GM18520 (cell line): ENCODE measurements at regions not wholly inside any gene's neighbourhood (a gene's known extent, or its start where the extent isn't known, plus 50 kb on each side); places are given as distances from the start of the nearest gene placed in this dataset.
A peak's percentile ranks its signal among the peaks of the same experiment; 100 is the strongest.

Experiments
- ATAC-seq: cut with Tn5 transposase; IDR thresholded peaks from one replicate; pipeline ENCODE4 v1.9.1; 2021; ENCODE audit not compliant: unreplicated experiment

DNA sequence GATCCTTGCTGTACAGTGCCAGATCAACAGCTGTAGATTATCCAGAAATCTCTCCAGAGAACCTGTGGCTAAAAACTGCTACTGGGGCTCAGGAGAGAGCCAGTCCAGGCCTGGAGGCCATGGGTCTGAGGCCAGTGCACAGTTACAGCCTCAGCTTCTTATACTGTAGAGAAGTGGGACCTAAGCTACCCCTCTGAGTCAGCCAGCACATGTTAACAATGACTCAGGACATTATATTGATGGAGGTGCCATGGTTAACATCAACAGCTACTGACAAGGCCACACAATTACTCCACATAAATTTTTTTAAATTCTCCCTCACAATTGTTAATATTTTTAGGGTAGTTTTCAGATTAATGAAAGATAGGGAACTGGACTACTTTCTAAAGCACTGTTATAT lies 138.5 kb downstream of the RBM26 start:
- no peak for ATAC-seq

DNA sequence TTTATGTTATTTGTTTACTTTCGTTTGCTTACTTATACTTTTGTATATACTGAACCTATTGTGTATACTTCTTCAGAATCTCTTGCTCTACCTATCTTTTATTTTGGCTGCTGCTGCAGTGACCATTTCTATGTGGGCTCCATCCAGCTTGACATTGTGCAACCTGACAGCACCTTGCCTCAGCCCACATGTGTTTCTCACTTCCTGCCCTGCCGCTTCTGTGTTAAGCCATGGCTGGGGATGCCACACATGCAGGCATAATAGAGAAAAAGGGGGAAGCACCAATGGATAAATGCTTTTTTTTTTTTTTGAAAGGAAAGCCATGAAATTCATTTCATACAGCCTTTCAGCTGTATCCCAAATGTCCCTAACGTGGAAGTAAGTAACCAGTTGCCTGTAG lies 147.6 kb downstream of the RBM26 start:
- no peak for ATAC-seq

DNA sequence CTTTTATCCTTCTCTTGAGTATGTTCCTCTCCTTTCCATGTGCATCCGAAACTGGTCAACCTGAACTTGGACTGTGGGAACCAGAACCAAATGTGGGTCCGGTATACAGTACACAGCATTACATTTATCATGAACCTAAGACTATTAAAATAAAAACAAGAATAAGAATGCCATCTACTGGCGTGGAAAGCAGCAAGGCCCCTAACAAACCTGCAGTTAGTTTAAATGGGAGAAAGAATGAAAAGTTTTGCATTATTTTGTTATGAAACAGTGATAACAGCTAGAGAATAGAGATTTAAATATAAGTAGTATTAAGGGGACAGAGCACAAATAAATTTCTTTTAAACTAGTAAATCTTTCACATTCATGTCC lies 159.5 kb downstream of the RBM26 start:
- ATAC-seq, result no peak

DNA sequence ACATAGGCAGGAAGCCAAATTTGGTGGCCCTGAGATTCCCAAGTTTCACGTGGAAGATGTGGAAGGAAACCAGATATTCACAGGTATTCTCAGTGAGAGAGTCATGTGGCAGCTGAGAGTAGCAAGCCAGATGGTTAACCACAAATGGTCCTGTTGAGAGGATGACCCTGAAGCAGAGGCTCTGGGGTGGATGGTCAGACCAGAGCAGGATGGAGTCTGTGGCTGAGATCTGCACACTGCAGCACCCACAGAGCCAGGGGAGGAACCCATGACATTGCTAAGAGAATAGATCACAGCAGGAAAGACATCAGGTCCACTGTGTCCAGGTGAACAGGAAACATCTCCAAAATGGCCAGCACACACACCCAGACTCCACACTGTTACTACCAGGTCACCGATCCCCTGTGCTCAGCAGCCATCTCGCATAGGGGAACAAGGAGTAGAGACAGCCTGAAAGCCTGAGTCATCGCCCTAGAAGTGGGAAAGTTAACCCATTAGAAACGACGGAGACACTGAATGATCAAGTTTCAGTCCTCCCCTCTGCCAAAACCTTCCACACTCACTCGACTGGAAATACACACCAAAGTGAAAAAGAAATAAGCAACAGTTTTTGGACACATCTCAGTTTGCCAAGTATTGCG lies 160.0 kb downstream of the RBM26 start:
- peak; percentile 54 for ATAC-seq

DNA sequence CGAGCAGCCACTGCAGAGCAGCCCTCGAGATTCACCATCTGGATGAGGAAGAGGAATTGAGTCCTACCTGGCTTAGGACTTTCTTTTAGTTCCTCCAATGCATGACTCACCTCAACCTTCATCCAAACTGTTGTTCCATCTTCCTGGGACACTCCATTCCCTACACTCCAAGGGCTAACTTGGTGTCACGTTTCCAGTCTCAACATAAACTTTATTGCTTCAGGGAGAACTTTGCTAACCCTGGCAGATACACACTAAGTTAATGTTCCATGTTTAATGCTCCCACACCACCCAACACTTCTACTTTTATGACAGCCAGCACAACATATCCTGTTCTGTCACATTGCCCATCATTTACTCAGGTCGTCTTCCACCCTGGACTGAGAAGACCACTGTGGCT lies 164.4 kb downstream of the RBM26 start:
- ATAC-seq, result no peak

DNA sequence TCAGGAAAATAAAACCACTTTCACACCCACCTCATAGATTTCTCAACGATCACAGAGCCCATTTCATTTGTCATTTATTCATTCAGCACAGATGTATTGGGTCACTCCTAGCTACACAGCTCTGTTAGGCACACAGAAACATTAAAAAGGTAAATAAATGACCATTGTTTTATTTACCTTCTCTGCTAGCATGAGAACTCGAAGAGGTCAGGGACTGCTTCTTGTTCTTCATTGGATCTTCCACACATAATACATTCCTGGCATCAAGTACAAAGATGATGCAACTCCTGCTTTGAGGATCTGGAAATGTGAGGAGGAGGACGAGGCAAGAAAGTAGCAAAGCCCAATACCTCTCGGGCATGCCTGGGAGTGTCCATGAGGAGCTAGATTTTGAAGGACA lies 168.1 kb downstream of the RBM26 start:
- no peak for ATAC-seq

DNA sequence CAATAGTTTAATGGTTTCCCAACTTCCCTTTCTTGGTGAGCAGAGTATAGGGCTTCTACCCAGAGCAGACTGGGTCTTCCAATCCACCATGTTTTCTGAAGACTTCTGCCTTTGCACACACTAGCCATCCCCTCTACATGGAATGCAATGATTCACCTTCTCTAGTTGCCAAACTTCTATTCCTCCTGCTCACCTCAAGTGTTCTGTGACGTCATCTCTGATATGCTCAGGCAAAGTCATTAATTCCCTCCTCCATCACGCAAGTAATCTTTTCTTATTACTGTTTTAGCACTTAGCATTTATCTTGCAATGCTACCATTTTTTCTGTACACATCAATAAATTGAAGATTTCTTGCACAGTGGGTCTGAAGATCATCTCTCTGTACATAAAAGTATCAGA lies 174.2 kb downstream of the RBM26 start:
- no peak for ATAC-seq

DNA sequence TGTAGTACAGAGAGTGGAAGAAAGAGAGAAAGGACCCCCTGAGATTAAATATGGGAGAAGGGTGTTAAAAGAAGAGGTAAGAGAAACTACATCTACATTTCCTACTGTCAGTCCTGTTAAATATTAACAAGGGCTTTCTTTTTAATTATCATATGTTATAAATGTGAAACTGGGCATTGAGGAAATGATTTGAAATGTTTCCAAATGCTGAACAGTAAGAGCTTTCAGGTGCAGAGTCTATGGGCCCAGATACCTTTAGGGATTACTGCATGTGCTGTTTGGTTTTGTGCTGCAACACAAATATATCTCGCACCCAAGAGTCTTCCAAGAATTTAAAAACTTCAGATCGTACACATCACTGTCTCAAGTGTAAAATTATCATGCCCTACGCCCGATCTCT lies 176.3 kb downstream of the RBM26 start:
- no peak for ATAC-seq

DNA sequence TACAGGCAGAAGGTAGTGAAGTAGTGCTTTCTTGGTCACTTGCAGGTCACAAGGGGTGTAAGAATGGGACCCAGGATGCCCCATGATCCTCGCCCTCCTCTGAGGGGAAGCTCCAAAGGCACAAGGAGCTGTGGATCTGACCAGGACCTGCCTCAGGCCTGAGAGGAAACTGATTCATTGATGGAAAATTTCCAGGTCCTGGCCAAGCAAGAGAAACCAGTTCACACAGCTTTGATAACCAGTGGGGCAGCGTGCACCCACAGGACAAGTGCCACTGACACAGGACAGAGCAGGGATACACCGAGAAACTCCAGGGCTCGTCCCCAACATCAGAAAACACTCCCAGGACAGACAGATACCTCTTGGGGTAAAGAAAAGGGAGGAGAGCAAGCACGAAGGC lies 177.1 kb downstream of the RBM26 start:
- ATAC-seq, result no peak

DNA sequence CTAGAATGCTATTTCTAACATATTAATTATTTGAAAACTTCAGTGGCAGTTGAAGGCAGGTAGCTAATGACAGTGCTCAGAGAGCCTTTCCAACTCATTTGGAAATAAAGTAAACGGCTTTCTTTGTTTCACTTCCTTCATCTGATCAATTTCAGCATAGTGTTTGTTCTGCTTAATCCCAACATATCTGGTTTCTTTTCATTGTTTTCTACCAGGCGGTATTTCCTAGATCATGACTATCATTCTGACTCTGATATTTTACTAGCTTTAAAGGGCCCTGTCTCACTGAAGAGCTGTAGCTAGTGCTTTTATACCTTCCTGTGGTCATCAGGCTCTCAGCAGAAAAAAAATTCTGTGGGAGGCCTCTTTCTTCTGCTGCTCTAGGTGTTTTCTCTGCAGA lies 178.6 kb downstream of the RBM26 start:
- ATAC-seq, result peak; percentile 64

DNA sequence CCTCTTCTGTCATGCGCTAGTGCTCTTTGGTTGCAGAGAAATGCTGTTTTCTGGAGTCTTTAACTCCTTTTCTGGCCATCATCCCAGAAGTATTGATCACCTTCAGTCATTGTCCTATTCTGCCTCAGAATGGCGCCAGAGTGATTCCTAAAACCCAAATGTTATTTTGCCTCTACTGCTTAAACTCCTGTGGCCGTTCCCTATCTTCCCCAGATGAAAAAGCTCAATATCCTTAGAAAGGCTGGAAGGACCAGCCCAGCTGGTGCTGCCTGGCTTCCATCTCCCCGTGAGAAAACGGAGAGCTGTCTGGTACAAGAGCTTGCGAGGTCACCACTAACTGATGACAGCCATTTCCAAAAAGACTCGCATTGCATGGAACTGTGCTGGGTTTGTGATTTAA lies 179.1 kb downstream of the RBM26 start:
- ATAC-seq, result peak; percentile 5

DNA sequence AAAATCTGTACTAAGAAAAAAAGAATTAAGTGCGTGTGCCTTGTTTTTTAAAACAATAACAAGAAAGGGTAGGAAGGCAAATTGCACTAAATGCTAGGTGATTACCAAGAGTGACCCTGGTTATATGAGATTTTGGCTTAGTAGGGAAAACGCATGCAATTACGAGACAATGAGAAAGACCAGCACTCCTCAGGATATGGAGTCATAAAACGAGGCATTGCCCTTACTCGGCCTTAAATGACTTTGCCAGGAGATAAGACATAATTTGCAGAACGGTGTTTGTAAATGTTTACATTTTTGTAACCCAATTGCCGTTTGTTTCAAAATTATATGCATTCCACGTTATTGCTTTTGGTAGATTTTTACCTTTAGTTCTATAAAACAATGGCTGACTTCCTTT lies 179.8 kb downstream of the RBM26 start:
- ATAC-seq, result no peak

DNA sequence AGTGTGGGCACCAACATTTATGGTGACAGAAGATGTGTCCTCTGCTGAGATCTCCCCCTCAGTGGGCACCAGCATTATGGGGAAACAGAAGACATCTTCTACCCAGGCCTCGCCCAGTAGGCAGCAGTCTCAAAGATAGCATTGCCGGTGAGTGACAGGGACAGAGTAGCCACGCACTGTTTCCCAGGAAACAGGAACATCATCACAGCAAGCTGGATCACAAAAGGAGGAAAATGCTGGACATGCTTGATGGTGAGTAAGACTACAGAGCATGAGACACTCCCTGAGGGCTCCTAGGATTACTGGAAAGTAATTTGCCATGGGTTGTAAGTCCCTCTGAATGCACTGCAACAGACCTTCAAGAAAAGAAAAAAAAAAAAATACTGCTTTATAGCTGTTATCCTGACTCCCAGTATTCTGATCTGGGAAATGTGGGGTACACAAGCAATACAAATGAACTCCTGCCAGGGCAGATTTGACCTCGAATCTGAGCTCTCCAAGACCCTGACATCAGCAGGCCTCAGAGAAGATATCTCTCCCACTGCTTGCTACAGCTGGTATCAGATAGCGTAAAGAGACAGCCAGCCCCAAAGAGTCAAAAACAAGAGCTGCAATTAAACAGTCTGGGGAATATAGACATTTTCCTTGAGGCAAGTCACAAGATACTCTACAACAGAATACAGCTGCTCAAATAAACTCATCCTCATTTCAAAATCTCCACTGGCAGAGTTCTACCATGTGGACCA lies 180.4 kb downstream of the RBM26 start:
- no peak for ATAC-seq

DNA sequence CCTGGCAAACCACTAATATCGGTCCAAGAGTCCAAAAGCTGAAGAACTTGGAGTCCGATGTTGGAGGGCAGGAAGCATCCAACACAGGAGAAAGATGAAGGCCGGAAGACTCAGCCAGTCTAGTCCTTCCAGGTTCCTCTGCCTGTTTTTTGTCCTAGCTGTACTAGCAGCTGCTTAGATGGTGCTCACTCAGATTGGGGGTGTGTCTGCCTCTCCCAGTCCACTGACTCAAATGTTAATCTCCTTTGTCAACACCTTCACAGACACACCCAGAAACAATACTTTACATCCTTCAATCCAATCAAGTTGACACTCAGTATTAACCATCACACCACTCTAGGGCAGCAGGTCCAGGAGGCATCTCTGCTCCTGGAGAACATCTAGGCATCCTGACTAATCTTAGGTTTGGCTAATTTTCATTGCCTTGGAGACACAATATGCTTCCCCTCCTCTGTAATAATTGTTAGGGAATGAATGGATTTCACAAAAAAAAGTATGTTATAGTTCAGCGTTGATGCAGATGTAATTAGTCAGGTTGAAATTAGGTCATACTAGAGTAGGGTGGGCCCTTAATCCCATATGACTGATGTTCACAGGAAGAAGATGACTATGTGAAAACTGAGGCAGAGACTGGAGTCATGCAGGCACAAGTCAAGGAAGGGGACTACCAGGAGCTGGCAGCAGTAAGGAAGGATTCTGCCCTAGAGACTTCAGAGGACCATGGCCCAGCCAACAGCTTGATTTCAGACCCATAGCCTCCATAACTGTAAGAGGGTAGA lies 183.4 kb downstream of the RBM26 start:
- no peak for ATAC-seq

DNA sequence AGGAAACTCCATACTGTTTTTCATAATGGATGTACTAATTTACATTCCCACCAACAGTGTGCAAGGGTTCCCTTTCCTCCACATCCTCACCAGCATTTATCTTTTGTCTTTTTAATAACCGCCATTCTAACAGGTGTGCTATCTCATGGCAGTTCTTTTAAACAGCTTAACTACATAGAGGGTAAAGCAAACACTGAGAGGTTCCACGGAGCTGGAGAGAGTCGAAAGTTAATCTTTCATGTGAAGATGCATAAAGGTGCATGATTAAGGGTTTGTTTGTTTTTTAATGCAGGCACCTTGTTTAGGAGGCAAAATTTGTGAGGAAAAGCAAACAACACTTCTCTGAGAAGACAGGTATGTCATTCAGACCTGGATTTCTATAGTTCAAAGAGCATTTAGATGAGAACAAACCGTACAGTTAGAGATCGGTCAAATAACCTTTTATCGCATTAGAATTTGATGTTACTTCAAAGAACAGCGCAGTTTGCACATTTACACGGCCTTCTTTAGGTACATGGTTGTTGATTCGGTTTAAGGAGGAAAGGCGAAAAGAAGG lies 193.9 kb downstream of the RBM26 start:
- no peak for ATAC-seq

DNA sequence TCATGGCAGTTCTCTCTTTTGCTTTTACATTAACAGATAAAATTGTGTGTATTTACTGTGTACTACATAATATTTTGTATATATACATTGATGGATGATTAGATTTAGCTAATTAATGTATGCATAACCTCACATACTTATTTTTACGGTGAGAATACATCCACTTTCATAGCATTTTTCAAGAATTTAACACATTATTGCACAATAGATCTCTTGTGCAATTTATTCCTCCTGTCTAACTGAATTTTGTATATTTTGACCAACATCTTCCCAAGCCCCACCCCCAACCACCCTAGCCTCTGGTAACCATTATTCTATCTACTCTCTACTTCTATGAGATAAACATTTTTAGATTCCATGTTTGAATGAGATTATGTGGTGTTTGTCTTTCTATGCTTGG lies 194.7 kb downstream of the RBM26 start:
- ATAC-seq, result no peak

DNA sequence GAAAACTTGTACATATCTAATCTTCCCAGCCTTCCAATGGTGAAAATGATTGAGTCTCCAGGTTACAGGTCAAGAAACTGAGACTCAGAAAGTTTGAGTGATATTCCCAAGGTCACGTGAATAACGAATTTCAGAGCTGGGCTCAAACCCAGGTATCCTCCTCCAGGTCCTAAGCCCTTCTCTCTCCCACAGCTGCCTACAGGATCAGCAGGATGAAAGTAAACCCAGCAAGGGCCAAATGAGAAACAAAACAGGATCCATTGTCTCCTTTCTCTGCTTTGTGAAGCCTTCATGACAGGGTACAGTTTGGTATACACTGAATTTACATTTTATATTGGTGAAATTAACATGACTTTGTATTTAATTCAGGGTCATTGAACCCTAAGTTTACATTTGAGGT lies 208.1 kb downstream of the RBM26 start:
- ATAC-seq, result no peak

DNA sequence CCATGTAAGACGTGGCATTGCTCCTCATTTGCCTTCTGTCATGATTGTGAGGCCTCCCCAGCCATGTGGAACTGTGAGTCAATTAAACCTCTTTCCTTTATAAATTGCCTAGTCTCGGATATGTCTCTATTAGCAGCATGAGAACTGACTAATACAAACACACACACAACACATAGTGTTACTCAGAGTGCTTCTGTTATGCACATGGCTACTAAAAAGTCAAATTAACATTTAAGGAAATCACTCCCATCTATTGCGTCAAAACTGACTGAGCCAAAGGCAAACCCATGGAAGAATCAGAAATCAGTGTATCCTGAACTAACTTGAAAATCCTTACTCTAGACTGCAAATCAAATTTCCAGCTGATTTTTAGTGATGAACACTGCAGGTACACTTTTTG lies 209.2 kb downstream of the RBM26 start:
- no peak for ATAC-seq

DNA sequence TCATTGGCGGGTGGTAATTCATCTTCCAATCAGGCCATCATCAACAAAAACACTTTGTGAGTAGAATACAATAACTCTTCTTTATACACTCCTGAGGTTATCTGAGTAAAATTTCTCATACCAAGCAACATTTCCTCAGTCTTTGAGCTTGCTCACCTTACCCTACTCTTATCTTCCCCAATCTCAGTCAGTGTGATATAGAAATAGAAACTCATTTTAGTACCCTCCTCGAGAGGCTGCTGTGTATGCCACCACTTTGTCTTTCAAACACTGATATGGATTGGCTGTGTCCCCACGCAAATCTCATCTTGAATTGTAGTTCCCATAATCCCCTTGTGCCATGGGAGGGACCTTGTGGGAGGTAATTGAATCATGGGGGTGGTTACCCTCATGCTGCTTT lies 209.7 kb downstream of the RBM26 start:
- ATAC-seq, result no peak

DNA sequence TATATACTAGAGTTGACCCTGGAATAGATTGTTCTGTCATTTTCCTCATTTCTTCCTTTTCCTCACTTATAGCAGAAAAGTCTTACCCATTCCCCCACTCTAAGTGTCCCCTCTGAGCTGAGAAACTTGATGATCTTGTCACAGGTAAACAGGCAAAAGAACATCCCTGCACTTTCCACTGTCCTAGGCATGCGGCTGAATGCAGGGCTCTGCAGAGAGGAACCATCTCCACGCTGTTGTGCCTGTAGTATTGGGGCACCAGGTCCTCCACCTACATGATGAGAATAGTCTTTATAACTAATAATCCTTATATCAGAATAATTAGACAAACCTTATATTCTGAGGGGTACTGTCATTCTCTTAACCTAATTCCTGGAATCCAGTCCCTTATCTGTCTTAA lies 211.3 kb downstream of the RBM26 start:
- ATAC-seq, result peak; percentile 0

DNA sequence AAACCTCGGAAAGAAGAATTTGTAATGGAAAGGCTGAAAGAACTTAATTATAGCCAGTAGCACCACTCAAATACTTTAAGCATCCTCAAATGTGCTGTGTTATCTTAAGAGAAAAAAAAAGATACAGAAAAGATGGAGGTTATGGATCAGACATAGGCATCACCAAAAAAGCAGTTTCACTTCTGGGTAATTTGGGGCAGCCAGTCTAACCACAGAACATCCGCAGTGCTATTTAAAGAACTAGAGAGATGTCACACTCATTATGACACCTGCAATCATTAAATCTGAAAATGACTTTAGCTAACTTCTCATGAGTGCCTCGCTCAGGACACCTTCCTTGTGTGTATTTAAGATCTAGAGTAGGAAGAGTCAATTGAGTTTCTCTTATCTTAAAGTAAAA lies 211.8 kb downstream of the RBM26 start:
- peak; percentile 91 for ATAC-seq

DNA sequence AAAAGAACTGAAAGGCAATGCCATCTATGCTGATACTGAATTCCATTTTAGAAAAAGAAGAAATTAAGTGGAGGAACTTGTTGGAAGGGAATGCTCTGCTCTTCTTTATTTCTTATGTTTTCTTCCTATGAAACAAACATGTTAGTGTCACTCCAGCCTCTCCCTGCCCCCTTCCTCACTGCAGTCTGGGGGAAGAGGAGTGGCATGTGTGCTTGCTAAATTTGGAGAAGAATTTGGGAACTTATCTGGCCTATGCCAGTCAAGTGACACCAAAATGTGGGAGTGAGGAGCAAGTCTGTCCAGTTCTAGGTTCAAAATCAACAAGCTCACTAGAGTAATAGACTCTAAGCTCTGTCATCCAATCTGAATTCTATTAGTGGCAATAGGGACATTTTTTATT lies 214.6 kb downstream of the RBM26 start:
- ATAC-seq, result no peak
